ENCODE measurements at regions not wholly inside any gene's neighbourhood (a gene's known extent, or its start where the extent isn't known, plus 50 kb on each side); places are given as distances from the start of the nearest gene placed in this dataset.

DNA sequence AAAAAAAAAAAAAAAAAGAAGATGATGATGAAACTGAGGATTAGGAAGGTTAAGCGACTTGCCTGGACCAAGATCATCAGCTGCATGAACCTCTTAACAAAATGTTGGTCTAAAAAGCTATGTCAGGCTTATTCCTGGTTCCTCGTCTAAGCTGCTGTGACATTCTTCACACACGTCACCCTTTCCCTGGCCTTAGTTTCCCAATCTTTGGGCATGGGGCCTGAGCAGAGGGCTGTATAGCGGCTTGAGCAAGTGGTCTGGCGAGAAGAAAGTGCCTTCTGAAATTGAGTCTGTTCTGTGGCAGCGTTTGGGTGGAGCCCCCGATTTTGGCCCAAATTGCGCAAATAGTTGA lies 58.7 kb upstream of the CCND2 start:
- Histone ChIP-seq H3K9me2 (no peaks in the 10 kb centered on the region), H3K4me1 (ENCODE audit: control insufficient read depth in 1 of 2, insufficient read depth in 2 of 2, low read depth in 1 of 2, low read length in 1 of 2) (no peaks in the 10 kb centered on the region), H4K20me1 (ENCODE audit: insufficient read depth) (no peaks in the 10 kb centered on the region), H3K4me2 (no peak overlapping the region), H3K4me3 (ENCODE audit: low read depth in 2 of 2, low read length in 1 of 2) (no peak overlapping the region), H2AFZ (ENCODE audit: low read depth) (no peak overlapping the region), H3K9me3 (no peaks in the 10 kb centered on the region), H3K27ac (ENCODE audit: low read depth in 2 of 2, low read length in 1 of 2) (no peak overlapping the region), H3K9ac (no peak overlapping the region), H3K27me3 (ENCODE audit: insufficient read depth) (peaks cover 29% of the 10 kb centered on the region), H3K36me3 (replicated peaks in 1 of 2; ENCODE audit: control insufficient read depth in 1 of 2, insufficient read depth in 2 of 2, low read length in 1 of 2) (no peaks in the 10 kb centered on the region), H3F3A (replicated peaks; ENCODE audit: insufficient read depth) (no peaks in the 10 kb centered on the region), H3K79me2 (ENCODE audit: insufficient read depth) (no peaks in the 10 kb centered on the region)
- no peak for DNase-seq
- TF ChIP-seq SIN3A (IDR thresholded peaks at IDR 0.05; ENCODE audit: borderline replicate concordance, low read depth, low read length) (no peak), SMC3 (IDR thresholded peaks at IDR 0.05; ENCODE audit: low read depth, low read length) (no peak), CHD2 (IDR thresholded peaks at IDR 0.05; ENCODE audit: low read length, partially characterized antibody) (no peak), ELF1 (IDR thresholded peaks at IDR 0.05) (no peak), RCOR1 (IDR thresholded peaks at IDR 0.05; ENCODE audit: low read length) (no peak), GABPA (IDR thresholded peaks at IDR 0.05; ENCODE audit: low read depth) (no peak), FOSL2 (IDR thresholded peaks at IDR 0.05; ENCODE audit: borderline replicate concordance, low read depth) (no peak), FOXM1 (IDR thresholded peaks at IDR 0.05; ENCODE audit: low read depth) (no peak), YY1 (IDR thresholded peaks at IDR 0.05; ENCODE audit: low read depth) (no peak), EP300 (IDR thresholded peaks at IDR 0.05; ENCODE audit: borderline replicate concordance in 1 of 2, low read depth in 1 of 2, low read length in 1 of 2) (no peak), RAD21 (IDR thresholded peaks at IDR 0.05; ENCODE audit: low read length) (no peak), TAF1 (IDR thresholded peaks at IDR 0.05; ENCODE audit: borderline replicate concordance, low read depth, low read length) (no peak), NRF1 (IDR thresholded peaks at IDR 0.05; ENCODE audit: low read depth, low read length) (no peak), TCF12 (IDR thresholded peaks at IDR 0.05) (no peak), PBX3 (IDR thresholded peaks at IDR 0.05) (no peak), MXI1 (IDR thresholded peaks at IDR 0.05; ENCODE audit: low read depth, low read length) (no peak)
- TF ChIP-seq, protein P1, sequence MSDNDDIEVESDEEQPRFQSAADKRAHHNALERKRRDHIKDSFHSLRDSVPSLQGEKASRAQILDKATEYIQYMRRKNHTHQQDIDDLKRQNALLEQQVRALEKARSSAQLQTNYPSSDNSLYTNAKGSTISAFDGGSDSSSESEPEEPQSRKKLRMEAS (IDR thresholded peaks at IDR 0.05; ENCODE audit: low read depth), result no peak
- TF ChIP-seq, protein P2, sequence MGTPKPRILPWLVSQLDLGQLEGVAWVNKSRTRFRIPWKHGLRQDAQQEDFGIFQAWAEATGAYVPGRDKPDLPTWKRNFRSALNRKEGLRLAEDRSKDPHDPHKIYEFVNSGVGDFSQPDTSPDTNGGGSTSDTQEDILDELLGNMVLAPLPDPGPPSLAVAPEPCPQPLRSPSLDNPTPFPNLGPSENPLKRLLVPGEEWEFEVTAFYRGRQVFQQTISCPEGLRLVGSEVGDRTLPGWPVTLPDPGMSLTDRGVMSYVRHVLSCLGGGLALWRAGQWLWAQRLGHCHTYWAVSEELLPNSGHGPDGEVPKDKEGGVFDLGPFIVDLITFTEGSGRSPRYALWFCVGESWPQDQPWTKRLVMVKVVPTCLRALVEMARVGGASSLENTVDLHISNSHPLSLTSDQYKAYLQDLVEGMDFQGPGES (IDR thresholded peaks at IDR 0.05; ENCODE audit: low read depth, low read length), result no peak
- CTCF ChIA-PET, result interaction anchor here (1.0 kb wide), 1 partner anchor 62 kb away, joined by 4 read pairs; no protein-coding TSS in a partner anchor
- POLR2A ChIA-PET, result no interaction called here
- 4% methylated on average over 8 of the region's 8 CpGs for WGBS (ENCODE audit: low lambda C conversion rate)

DNA sequence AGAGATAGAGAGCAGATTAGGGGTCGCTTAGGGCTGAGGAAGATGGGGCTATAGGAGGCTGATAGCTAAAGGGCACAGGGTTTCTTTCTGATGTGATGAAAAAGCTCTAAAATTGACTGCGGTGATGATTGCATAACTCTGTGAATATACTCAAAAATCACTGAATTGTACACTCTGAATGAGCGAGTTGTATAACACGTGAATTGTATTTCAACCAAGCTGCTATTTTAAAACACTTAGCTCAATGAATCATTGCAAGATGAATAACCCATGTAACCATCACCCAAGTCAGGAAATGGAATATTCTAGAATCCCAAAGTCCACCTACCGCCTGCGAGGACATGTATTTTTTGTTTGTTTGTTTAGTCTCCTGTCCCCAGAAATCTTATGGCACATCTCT lies 60.1 kb upstream of the CCND2 start:
- H3F3A ChIP-seq (replicated peaks; ENCODE audit: insufficient read depth), result no peaks in the 10 kb centered on the region
- no peaks in the 10 kb centered on the region for H3K9me3 ChIP-seq
- no peak overlapping the region for H2AFZ ChIP-seq (ENCODE audit: low read depth)
- CTCF ChIA-PET, result no interaction called here
- no peak overlapping the region for H3K9ac ChIP-seq
- H3K4me1 ChIP-seq (ENCODE audit: control insufficient read depth in 1 of 2, insufficient read depth in 2 of 2, low read depth in 1 of 2, low read length in 1 of 2), result no peaks in the 10 kb centered on the region
- no peaks in the 10 kb centered on the region for H4K20me1 ChIP-seq (ENCODE audit: insufficient read depth)
- H3K4me2 ChIP-seq, result no peak overlapping the region
- H3K27me3 ChIP-seq (ENCODE audit: insufficient read depth), result peaks cover 41% of the 10 kb centered on the region
- WGBS (ENCODE audit: low lambda C conversion rate), result 8% methylated on average over 6 of the region's 6 CpGs
- H3K27ac ChIP-seq (ENCODE audit: low read depth in 2 of 2, low read length in 1 of 2), result no peak overlapping the region
- H3K4me3 ChIP-seq (ENCODE audit: low read depth in 2 of 2, low read length in 1 of 2), result no peak overlapping the region
- no peak for DNase-seq
- no peaks in the 10 kb centered on the region for H3K9me2 ChIP-seq
- POLR2A ChIA-PET, result no interaction called here
- no peaks in the 10 kb centered on the region for H3K79me2 ChIP-seq (ENCODE audit: insufficient read depth)
- no peaks in the 10 kb centered on the region for H3K36me3 ChIP-seq (replicated peaks in 1 of 2; ENCODE audit: control insufficient read depth in 1 of 2, insufficient read depth in 2 of 2, low read length in 1 of 2)
- TF ChIP-seq, protein P3, sequence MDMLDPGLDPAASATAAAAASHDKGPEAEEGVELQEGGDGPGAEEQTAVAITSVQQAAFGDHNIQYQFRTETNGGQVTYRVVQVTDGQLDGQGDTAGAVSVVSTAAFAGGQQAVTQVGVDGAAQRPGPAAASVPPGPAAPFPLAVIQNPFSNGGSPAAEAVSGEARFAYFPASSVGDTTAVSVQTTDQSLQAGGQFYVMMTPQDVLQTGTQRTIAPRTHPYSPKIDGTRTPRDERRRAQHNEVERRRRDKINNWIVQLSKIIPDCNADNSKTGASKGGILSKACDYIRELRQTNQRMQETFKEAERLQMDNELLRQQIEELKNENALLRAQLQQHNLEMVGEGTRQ (IDR thresholded peaks at IDR 0.05; ENCODE audit: borderline replicate concordance, low read depth, low read length), result no peak
- TF ChIP-seq, protein P2 (IDR thresholded peaks at IDR 0.05; ENCODE audit: low read depth, low read length), result no peak
- TF ChIP-seq EZH2phosphoT487 (IDR thresholded peaks at IDR 0.05; ENCODE audit: borderline replicate concordance, low read depth) (no peak), FOXM1 (IDR thresholded peaks at IDR 0.05; ENCODE audit: low read depth) (no peak), POLR2AphosphoS5 (IDR thresholded peaks at IDR 0.05; ENCODE audit: low read depth, low read length) (no peak), TCF12 (IDR thresholded peaks at IDR 0.05) (no peak), TAF1 (IDR thresholded peaks at IDR 0.05; ENCODE audit: borderline replicate concordance, low read depth, low read length) (no peak), REST (IDR thresholded peaks at IDR 0.05; ENCODE audit: low read depth, low read length) (no peak)
